ENCODE measurements at regions not wholly inside any gene's neighbourhood (a gene's known extent, or its start where the extent isn't known, plus 50 kb on each side); places are given as distances from the start of the nearest gene placed in this dataset.

DNA sequence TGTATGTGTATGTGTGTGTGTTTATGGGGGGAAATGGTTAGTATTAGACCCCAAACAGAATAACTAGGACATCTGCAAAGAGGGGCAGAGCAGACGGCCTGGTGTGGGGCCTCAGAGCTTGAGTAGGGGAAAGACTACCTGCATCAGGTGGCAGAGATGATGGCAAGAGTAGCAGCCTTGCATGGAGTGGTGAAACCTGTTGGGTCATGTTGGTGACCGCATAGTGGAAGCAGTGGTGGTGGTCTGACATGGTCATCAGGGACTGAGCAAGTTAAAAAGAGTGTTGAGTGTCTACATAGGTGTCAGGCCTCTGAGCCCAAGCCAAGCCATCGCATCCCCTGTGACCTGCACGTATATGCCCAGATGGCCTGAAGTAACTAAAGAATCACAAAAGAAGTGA is 153.2 kb downstream of the FGF10 start:
- no peak for TF ChIP-seq CTCF (IDR thresholded peaks at IDR 0.05)
- TF ChIP-seq CHD2 (IDR thresholded peaks at IDR 0.05; ENCODE audit: low read length, partially characterized antibody) = no peak
- no peak for TF ChIP-seq SIN3A (IDR thresholded peaks at IDR 0.05; ENCODE audit: borderline replicate concordance, low read depth, low read length)
- TF ChIP-seq POLR2AphosphoS5 (IDR thresholded peaks at IDR 0.05; ENCODE audit: low read depth, low read length) = no peak
- TF ChIP-seq, protein P1, sequence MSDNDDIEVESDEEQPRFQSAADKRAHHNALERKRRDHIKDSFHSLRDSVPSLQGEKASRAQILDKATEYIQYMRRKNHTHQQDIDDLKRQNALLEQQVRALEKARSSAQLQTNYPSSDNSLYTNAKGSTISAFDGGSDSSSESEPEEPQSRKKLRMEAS (IDR thresholded peaks at IDR 0.05; ENCODE audit: low read depth) = no peak
- no peak for TF ChIP-seq RFX5 (IDR thresholded peaks at IDR 0.05; ENCODE audit: low read length)
- TF ChIP-seq TEAD4 (IDR thresholded peaks at IDR 0.05; ENCODE audit: borderline replicate concordance, insufficient read depth) = no peak
- TF ChIP-seq, protein P2, sequence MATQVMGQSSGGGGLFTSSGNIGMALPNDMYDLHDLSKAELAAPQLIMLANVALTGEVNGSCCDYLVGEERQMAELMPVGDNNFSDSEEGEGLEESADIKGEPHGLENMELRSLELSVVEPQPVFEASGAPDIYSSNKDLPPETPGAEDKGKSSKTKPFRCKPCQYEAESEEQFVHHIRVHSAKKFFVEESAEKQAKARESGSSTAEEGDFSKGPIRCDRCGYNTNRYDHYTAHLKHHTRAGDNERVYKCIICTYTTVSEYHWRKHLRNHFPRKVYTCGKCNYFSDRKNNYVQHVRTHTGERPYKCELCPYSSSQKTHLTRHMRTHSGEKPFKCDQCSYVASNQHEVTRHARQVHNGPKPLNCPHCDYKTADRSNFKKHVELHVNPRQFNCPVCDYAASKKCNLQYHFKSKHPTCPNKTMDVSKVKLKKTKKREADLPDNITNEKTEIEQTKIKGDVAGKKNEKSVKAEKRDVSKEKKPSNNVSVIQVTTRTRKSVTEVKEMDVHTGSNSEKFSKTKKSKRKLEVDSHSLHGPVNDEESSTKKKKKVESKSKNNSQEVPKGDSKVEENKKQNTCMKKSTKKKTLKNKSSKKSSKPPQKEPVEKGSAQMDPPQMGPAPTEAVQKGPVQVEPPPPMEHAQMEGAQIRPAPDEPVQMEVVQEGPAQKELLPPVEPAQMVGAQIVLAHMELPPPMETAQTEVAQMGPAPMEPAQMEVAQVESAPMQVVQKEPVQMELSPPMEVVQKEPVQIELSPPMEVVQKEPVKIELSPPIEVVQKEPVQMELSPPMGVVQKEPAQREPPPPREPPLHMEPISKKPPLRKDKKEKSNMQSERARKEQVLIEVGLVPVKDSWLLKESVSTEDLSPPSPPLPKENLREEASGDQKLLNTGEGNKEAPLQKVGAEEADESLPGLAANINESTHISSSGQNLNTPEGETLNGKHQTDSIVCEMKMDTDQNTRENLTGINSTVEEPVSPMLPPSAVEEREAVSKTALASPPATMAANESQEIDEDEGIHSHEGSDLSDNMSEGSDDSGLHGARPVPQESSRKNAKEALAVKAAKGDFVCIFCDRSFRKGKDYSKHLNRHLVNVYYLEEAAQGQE (IDR thresholded peaks at IDR 0.05; ENCODE audit: low read depth, low read length) = no peak
- TF ChIP-seq RAD21 (IDR thresholded peaks at IDR 0.05; ENCODE audit: low read length) = no peak
- TF ChIP-seq FOSL2 (IDR thresholded peaks at IDR 0.05; ENCODE audit: borderline replicate concordance, low read depth) = no peak
- TF ChIP-seq JUND (IDR thresholded peaks at IDR 0.05) = no peak

All from SK-N-SH (cell line).